CD4-positive, alpha-beta T cell treated with Interleukin-6 for 4 hours (primary cell): ENCODE measurements at regions not wholly inside any gene's neighbourhood (a gene's known extent, or its start where the extent isn't known, plus 50 kb on each side); places are given as distances from the start of the nearest gene placed in this dataset.
"Not testable (repeated sequence)": the region's sequence is repeated elsewhere in the genome, so short reads cannot be mapped to it uniquely, and the experiment has no call there.

Source experiments
- DNase-seq: peaks from one replicate; pipeline ENCODE4 v3.0.0-alpha.2; 2020; ENCODE audit warnings: mixed read lengths

DNA sequence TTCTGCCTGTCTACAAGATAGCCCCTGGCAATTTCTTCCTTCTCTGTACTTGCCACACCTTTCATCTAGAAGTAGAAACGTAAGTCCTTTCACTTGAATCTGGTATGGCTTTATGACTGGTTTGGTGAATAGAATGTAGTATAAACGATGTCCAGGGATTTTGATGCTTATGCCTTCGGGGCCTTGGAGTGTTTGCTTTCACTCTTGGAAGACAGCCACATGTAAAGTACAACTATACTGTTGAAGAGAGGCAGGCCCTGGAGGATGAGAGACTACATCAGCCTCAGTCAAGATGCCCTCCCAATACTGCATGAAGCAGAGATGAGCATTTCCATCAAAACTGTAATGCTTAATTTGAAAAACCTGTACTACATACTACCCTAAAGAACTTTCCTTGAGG is 553.8 kb upstream of the C9orf72 start:
- DNase-seq = no peak

DNA sequence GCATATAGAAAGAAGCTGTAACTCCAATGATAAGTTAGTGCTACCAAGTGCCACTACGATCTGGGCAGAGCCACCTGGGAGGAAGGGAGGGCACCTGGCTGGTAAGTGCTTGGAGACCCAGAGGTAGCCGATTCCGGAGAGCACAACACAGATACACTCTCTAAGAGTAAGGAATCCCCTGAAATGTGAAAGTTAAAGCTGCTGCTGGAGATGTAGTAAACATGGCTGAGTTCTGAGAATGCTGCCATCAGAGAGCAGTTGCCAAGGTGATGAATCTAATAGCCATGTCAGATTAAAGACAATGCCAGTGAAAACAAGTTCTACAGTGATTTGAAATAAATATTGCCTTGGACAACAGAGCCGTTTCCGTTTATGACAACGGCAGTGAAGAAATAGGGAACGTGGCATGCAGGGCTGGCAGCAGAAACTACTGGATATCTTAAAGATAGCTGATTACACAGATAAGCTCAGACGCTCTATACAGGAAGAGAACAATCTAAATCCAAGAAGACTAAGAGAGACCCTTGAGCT is 561.2 kb upstream of the C9orf72 start:
- DNase-seq = no peak

DNA sequence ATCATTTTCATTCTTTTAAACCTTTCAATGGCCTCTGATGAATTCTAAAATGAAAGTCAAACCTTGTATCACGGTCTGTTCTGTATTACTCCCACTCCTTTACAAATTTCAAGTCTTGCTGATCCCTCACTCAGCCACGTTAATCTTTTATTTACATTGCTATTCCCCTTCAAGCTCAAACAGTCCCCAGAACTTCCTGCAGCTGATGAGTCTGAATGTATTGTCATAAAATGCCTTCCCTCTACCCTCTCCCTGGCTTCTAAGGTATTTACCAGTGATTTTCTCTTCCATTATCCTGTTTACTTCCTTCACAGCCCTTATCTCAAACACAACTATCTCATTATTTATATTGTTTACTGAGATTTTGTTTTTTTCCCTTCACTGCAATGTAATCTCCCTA is 562.3 kb upstream of the C9orf72 start:
- no peak for DNase-seq

DNA sequence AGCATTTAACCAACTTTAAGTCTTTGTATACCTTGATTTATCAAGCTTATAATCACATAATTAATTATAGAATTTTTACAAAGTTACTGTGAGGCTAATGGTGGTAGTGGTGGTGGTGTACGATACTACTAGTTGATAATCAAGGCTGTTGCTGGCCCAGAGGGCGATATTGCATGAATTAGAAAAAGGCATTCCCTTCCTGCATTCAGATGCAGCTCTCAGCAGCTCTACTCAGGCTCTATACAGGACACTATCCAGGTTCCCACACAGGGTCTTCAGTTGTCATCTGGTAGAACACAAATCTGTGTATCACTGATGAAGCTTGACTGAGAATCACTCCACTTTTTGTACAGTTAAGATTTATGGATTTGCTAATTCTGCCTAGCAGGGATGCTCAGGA is 562.8 kb upstream of the C9orf72 start:
- DNase-seq = no peak

- DNase-seq = not testable (repeated sequence)
These were observed 574.1 kb upstream of the C9orf72 start for GRCh38 chr9:28147430-28147829.

DNA sequence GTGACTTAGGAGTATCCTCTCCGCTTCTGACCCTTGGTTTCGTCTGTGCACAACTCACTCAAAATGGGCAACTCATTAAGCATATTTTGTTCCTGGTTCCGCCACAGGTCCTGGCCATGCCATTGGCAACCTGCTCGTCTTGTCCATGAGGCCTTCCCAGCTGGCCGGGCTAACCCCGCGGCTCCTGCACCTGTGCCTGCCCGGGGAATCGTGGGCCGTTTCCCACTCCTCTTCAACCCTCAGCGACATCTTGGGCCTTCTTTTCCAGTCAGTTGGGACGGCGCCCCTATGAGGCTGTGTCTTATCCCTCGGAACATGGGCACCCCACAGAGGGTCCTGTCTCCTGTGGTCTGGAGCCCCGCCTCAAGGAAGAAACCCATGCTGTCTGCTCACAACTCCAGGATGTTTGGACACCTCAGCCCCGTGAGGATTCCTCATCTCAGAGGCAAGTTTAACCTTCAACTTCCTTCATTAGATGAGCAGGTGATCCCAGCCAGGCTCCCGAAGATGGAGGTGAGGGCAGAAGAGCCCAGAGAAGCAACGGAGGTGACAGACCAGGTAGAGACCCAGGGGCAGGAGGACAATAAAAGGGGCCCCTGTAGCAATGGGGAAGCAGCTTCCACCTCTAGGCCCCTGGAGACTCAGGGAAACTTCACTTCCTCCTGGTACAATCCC is 574.8 kb upstream of the C9orf72 start:
- DNase-seq = not testable (repeated sequence)

- DNase-seq = not testable (repeated sequence)
These were observed 576.2 kb upstream of the C9orf72 start for GRCh38 chr9:28149361-28150050.

DNA sequence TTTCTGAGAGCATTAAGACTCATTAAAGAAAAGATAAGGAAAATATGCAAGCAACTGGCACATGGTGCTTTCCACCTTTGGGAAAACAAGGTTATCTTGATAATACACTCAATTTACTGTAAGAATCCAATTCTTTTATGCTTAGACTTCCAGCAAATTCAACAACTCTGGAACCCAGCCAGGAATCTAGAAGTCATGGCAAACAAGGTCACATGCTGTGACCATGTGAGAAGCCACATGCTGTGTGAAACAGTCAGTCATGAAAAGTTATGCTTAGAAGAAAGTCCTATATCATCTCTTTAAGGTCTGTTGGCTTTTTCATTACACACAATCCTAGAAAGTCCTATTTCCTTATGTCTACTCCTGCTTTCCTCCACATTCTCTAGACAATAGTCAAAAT is 581.8 kb upstream of the C9orf72 start:
- no peak for DNase-seq

- no peak for DNase-seq
These were observed 582.4 kb upstream of the C9orf72 start for GRCh38 chr9:28155671-28156070.

GRCh38 chr9:28158451-28158850 is 585.2 kb upstream of the C9orf72 start:
- DNase-seq = no peak

GRCh38 chr9:28163619-28164018 is 590.3 kb upstream of the C9orf72 start:
- DNase-seq = no peak

GRCh38 chr9:28166179-28166578 is 592.9 kb upstream of the C9orf72 start:
- DNase-seq = no peak

GRCh38 chr9:28177142-28177541 is 603.9 kb upstream of the C9orf72 start:
- no peak for DNase-seq

DNA sequence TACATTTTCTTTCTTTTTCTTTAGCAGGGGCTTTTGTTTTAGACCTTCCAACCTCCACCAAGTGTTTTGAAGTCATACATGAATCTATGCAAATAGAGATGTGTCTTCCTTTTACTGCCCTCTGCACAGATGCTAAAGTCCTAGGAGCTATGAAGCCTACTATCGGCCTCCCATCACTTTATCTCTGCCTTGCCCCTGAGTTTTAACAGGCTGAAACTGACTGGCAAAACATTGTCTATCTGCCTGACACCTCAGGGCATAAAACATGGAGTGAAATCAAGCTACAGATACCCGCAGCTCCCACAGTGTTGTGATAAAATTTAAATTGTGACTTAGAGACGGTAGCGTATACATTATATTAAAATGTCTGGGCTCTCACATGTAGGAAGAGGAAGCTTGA is 604.6 kb upstream of the C9orf72 start:
- DNase-seq = no peak

DNA sequence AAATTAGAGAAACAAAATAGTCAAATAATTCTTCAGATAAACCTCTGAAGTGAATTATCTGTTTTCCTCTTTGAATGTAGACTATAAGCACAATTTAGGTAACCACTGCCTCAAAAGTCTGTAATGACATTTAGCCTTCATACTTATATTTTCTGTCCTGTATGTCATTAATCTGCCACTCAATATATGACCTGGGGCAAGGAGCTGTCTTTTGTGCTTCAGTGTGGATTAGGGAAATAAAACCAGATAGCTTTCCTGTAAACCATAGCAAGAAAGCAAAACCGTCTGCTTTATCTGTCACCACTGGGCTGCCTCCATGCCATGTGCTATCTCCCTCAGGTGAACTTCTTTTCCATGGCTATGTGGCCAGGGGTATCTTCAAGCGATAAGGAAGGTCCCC is 606.6 kb upstream of the C9orf72 start:
- DNase-seq = no peak

GRCh38 chr9:28190981-28191380 is 617.7 kb upstream of the C9orf72 start:
- DNase-seq = no peak

GRCh38 chr9:28197653-28198052 is 624.4 kb upstream of the C9orf72 start:
- DNase-seq = no peak

- DNase-seq = no peak
These were observed 629.8 kb upstream of the C9orf72 start for GRCh38 chr9:28203036-28203435.

DNA sequence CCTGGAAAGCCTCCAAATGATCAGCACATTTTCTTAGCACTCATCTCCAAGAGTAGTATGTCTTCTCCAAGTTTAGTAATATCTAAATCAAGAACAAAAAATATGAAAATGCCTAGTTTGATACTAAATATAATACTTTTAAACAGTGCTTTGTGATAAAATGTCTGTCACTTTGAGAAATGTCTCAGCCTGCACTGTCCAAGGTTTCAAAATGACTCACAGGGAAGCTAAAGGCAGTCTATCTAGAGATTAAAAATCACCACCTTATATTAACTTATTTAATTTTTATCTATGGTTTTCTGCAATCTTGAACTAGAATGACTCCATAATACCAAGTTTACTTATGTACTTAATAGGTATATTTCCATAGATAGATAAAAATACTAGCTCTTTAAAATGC is 633.0 kb upstream of the C9orf72 start:
- DNase-seq = no peak

- no peak for DNase-seq
These were observed 634.4 kb upstream of the C9orf72 start for GRCh38 chr9:28207657-28208056.

GRCh38 chr9:28209130-28209529 is 635.8 kb upstream of the C9orf72 start:
- no peak for DNase-seq

DNA sequence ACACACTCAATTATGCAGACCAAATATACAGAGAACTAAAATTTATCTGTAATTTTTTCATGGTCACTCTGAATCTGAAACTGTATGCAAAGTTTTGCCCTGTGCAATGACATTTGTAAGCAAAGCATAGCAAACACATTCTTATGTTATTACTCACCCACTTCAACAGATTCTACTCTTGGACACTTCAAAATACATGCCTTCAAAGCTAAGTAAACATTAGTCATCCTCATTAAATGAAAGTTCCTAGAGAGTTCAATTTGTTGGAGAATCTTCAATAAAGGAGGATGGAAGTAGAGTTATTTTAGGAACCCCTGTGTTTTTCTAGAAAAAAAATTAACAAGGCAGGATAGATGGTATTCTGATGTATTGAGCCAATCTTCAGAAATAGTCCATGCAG is 639.7 kb upstream of the C9orf72 start:
- DNase-seq = no peak

- no peak for DNase-seq
These were observed 642.4 kb upstream of the C9orf72 start for GRCh38 chr9:28215536-28216299.

- no peak for DNase-seq
These were observed 659.4 kb upstream of the C9orf72 start for GRCh38 chr9:28232686-28233085.
